ENCODE measurements at regions not wholly inside any gene's neighbourhood (a gene's known extent, or its start where the extent isn't known, plus 50 kb on each side); places are given as distances from the start of the nearest gene placed in this dataset.
A peak's percentile ranks its signal among the peaks of the same experiment; 100 is the strongest.

GRCh38 chr12:14264316-14264715, 101.2 kb upstream of the ATF7IP start:
- intact Hi-C loops (cut with micrococcal nuclease; ENCODE audit: unreplicated experiment) = no loop called here
- Histone ChIP-seq H3K4me3 (replicated peaks in 1 of 3; ENCODE audit: insufficient read depth in 1 of 3, low read depth in 2 of 3, low read length in 3 of 3) (no peak overlapping the region), H3K4me1 (ENCODE audit: insufficient read depth, low read length) (peaks cover 19% of the 10 kb centered on the region), H3K27ac (ENCODE audit: extremely low read length, insufficient read depth, low read length) (no peak overlapping the region), H3K36me3 (replicated peaks in 1 of 2; ENCODE audit: control insufficient read depth in 1 of 2, insufficient read depth in 2 of 2, low read length in 2 of 2) (no peaks in the 10 kb centered on the region), H3K79me2 (ENCODE audit: insufficient read depth, low read length) (no peaks in the 10 kb centered on the region), H3K9me3 (ENCODE audit: low read length) (peaks cover 9% of the 10 kb centered on the region; the same call in 1 of the 2 replicates), H3K9ac (ENCODE audit: insufficient read depth, low read depth, low read length) (no peak overlapping the region), H3K27me3 (ENCODE audit: control insufficient read depth in 1 of 2, insufficient read depth in 2 of 2, low read length in 2 of 2) (no peaks in the 10 kb centered on the region), H4K20me1 (ENCODE audit: insufficient read depth, low read length) (no peaks in the 10 kb centered on the region), H2AFZ (ENCODE audit: low read length) (no peak overlapping the region), H3K4me2 (ENCODE audit: low read depth, low read length) (no peak overlapping the region)
- in situ Hi-C loops (cut with HindIII; ENCODE audit: extremely low pct_ligation_motif_present, low pct_unique_long_range_greater_than_20kb) = no loop called here
- ATAC-seq (no peak), DNase-seq (ENCODE audit: low spot score) (no peak), FAIRE-seq (no peak)
- POLR2A ChIA-PET = no interaction called here
- WGBS (ENCODE audit: low lambda C conversion rate) = 0% methylated on average over 2 of the region's 2 CpGs
- CTCF ChIA-PET (ENCODE audit: low intra/inter-chr PET ratio, low total read pairs) = no interaction called here
- BruUV-seq (replicated peaks) = no TSS peak
- no peak for TF ChIP-seq ZBTB46 (CRISPR knock-in tag; IDR thresholded peaks at IDR 0.05; ENCODE audit: borderline replicate concordance)
- TF ChIP-seq TFAP4 (IDR thresholded peaks at IDR 0.05; ENCODE audit: borderline replicate concordance, low read depth) = peak; percentile 37; the same call in 1 of the 2 replicates
- TF ChIP-seq REST (IDR thresholded peaks at IDR 0.05; ENCODE audit: borderline replicate concordance in 1 of 2, low read depth in 1 of 2, low read length in 2 of 2) = peak; percentile 11 to 88
- TF ChIP-seq MIER2 (CRISPR knock-in tag; IDR thresholded peaks at IDR 0.05) = 0 out of 2 replicates have a peak, but pooled peaks have one; percentile 70

All from HepG2 (cell line).